HG03103 (cell line): ENCODE measurements at regions not wholly inside any gene's neighbourhood (a gene's known extent, or its start where the extent isn't known, plus 50 kb on each side); places are given as distances from the start of the nearest gene placed in this dataset.
"Not testable (repeated sequence)": the region's sequence is repeated elsewhere in the genome, so short reads cannot be mapped to it uniquely, and the experiment has no call there.

Experiments
- ATAC-seq: cut with Tn5 transposase; IDR thresholded peaks from one replicate; pipeline ENCODE4 v1.9.1; 2021; ENCODE audit warnings: low read depth; ENCODE audit not compliant: unreplicated experiment

DNA sequence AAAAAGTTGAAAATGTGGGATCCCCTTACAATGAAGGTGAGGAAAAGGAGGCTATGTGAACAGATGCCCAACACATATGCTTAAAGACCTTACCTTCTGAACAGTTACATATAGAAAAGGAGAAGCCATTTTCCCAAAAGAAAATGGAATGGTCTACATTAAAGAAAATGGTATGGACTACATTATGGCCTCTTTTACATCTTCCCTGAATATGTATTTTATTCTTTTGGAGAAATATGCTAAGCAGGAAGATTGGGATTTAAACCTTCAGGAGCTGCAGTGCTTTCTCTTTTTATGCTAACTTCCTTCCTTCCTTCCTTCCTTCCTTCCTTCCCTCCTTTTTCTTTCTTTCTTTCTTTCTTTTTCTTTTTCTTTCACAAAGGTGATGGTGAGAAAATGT, 155.4 kb downstream of the SEC23IP start:
- ATAC-seq, result no peak

DNA sequence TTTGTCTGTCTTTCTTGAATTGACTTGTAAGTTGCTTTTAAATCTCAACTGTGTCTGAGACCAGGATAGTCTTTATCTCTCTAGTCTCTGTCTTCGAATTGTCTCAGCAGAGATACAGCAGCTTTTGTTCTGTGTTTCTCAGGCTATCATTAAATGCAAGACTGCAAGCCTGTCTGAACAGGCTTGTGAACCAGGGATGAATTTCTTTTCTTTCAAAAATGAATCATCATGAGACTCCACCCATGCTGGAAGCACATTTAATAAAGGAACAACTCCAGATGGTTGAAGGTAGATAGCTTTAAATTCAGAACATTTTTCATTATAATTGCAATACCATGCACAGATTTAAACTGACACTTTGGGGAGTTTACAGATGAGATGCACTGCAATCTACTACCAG, 155.9 kb downstream of the SEC23IP start:
- ATAC-seq, result no peak

DNA sequence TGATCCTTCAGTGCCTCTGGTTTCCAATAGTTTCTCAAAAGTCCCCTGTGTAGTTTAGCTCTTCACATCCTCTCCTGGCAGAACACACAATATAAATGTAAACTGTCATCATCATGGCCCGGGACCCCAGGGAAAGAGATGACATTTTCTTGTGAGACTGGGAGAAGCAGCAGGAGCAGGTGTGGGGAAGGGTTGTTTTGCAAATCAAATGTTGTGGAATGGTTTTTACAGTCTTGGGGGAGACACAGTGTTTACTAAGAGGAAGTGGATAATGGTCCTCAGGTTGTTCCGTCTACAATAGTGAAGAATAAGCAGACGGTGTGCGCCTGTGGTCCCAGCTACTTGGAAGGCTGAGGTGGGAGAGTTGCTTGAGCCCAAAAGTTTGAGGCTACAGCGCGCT, 159.1 kb downstream of the SEC23IP start:
- ATAC-seq, result no peak

DNA sequence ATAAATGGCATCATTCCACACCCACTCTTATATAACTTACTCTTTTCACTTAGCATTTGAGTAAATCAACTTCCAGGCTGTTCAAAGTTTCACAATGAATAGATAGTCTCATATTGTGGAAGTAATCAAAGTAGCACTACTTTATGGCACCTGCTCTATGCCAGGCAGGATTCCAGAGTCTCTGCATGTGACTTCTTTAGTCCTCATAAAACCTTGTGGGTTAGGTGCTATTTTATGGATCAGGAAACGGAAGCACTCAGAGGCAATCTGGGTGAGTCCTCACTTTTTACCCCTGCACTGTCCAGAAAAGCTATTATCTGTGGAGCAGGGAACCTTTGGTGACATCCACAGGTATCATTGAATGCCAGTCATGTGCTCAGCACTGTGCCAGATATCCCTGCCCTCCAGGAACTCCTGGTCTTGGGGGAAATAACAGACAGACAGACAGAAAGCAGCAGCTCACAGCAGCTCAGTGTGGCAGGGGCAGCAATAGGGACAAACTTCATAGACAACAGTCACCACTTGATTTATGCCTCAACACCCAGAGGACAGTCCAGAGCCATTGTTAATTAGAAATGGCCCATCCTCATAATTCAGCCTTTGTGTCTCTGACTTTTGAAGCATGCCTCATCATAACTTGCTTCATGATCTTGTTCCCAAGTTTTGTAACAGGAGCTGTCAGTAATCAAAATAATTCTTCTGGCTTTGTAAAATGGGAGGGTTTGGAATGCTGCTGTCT, 160.6 kb downstream of the SEC23IP start:
- ATAC-seq, result no peak

DNA sequence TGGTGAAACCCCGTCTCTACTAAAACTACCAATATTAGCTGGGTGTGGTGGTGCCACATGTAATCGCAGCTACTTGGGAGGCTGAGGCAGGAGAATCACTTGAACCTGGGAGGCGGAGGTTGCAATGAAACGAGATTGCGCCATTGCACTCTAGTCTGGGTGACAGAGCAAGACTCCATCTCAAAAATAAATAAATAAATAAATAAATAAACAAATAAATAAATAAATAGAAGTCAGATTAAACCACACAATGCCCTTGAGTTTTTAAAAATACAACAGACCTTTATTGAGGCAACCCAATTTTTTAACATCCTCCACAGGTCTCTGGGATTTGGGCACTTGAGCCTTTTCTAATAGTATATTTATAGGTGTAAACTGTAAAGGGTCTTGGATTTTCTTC, 167.3 kb downstream of the SEC23IP start:
- ATAC-seq, result not testable (repeated sequence)

DNA sequence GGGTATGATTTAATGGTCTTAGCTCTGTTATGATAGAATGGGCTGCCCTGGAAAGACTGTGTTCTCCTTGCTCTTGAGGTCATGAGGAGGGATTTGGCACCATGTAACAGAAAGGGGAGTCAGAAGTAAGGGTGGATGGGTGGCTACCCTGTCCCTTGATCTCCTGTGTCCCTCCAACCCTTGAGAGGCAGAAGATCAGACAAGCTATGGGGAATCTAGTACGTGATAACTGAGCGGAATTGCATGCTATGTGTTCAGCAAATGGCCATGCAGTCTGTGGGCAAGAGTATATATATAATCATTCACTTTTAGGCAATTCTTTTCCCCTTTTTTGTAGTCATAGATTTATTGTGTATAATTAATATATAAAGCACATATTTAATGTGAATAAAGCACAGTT, 174.9 kb downstream of the SEC23IP start:
- ATAC-seq, result no peak

DNA sequence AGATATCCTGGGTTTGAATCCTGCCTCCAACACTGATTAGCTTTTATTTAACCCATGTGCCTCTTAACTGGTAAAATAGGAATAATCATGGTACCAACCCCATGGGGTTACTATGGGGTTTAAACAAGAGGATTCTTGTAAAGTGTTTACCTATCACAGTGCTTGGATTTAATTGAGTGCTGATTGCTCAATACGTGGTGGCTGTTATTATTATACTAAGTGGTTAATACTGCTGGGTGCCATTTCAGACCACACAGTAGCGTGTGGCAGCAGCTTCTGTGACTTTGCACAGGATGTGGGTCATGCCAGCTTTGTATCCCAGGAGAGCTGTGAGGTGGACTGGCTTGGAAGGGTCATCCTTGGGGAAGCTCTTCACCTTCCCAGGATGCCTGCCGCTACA, 177.2 kb downstream of the SEC23IP start:
- no peak for ATAC-seq

DNA sequence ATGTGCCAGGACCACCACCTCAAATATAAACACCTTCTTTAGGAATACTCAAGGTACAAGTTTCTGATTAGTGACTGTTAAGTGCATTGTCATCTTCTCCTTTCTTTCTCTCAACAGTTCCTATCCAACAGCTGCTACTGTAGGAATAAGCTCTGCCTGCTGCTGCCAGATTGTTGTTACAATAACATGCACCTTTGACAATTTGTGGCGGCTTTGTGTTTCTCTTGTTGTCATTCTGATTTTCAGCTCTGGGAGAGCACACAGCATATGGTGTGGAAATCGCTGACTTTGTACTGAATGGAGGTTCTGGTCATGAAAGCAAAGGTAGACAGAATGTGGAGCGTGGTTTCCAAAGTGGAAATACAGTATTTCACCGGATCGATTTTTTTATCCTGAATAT, 182.8 kb downstream of the SEC23IP start:
- ATAC-seq, result no peak

DNA sequence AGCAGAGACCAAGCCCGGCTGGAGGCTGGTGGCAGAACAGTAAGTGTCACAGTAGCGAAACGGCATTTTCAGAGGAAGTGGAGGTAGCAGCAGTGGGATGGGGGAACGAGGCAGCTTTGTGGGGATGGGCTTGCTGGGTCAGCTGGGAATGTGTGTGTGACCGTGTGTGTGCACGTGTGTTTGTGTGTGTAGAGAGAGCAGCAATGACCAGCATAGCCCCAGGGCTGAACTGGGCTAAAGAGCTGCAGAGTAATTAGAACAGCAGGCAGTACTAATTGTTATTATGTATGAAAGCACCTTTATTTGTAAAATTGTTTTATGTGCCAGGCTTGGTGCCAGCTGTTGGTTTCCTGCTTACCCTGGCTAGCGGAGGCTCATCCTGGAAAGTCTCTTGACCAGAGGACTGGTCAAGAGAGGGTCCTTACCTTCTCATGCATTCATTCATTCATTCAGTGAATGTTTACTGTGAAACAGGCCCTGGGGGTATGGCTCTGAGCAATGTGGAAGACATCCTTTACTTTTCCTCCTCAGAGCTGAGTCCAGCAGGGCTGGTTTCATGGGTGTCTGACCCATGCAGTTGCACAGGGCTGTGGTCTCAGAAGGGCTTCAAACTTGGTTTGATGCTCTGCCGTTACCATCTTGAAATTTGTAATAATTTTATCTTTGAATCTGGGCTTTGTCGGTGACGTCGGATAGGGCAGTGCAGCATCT, 184.6 kb downstream of the SEC23IP start:
- ATAC-seq, result no peak

DNA sequence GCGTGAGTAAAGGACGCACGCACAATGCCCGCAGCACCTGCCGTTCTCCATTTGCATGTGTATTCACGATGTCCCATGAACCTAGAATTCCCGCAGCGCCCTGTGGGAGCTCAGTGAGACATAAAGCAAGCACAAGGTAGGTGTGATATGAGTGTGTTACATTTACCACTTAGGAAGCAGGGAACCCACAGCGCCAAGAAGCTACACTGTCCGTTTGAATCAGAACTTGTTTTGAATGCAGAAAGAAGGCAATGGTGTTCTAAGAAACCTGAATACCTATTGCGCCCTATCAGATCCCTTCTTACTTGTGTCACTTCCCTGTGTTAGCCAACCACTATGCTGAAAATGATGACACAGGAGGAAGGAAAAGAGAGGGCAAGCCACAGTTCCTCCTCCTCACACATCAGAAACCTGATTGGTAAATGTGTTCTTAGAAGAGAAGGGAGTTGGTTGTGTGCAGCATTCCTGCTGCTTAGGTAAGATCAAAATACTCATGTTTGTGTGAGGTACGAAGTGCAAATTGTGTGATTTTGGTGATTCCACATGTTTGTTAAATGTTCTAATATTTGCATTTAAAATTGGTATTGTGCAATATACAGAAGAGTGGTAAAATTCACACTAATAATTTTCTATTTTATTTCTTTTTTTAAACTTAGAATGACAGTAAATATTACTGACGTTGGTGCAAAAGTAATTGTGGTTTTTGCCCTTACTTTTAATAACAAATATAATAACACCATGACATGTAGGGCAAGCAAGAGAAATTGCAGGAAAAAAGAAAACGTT, 185.4 kb downstream of the SEC23IP start:
- ATAC-seq, result no peak

DNA sequence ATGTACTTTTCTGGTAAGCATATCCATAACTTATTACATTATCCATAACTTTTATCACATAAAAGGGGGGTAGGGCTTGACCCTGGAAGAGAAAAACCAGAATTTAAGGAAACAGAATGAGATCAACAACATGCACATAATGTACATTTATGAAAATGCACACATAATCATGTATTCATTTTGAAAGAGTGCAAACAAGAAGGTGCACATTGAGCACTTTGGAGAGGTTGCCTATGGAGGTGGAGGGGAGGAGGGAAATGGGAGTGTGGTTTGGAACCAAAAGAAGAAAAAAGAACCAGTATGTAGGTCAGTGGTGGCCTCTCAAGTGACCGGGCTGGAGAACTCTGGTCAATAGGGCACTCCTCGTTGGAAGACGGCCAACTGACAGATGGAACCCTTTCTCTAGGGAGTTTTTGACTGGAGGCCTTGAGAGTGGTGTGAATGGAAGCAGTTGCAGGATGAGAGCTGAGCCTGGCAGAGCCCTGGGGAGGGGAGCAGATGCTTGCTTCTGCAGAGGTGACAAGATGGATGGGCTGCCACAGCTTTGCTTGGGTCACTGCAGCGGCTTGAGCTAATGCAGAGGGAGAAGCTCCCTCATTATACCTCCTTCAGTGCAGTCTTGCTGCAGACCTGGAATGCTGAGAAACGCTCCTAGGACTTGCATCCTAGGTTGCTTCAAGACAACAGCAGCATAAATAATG, 192.7 kb downstream of the SEC23IP start:
- no peak for ATAC-seq

DNA sequence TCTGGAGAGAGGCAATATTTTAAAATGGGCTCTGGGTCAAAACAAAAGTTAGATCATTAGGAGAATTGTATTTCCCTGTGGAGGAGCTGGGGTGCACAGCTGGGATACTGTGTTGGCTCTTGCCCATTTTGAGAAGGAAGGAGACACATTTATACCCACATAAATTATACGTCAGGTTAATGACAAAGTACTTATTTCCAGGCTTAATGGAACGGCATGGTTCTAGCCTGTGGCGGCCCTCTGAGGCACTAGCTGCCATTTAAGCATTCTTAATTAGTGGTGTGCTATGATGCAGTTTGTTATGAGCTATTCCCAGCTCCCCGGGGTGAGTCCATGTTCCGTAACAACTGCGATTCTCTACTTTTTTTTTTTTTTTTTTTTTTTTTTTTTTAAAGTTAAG, 193.5 kb downstream of the SEC23IP start:
- no peak for ATAC-seq

DNA sequence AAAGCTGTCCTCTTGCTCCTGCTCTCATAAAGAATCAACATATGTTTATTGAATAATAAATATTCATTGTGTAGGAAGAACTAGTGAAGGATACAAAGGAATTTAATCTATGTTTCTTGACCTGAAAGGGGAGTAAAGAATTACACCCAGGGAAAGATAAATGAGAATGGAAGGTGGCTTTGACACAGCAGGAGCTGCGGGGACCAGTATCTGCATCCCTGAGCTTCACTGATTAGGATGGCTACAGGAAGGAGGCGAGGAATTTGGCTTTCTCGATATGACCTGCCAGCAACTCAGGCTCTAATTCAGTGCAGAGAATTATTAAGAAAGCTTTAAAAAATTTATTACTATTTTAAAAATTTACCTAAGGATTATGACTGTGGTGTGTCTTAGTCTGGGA, 194.6 kb downstream of the SEC23IP start:
- no peak for ATAC-seq

DNA sequence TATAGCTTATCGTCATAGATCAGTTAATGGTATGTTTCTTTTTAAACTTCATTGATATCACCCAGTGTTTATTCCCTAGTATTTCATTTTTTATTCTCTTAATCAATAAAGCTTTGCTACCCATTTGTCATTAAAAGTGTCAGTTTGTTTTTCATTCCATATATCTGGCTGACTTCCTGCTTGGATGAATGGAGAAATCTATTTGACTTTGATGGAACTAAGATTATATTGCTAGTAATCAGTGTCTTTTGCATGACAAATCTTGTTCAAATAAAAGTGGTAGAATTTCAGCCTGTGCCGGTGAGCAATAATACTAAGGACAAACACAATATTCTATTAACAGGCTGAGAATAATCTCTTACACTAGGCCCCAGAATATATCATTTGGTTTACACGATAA, 203.3 kb downstream of the SEC23IP start:
- no peak for ATAC-seq

DNA sequence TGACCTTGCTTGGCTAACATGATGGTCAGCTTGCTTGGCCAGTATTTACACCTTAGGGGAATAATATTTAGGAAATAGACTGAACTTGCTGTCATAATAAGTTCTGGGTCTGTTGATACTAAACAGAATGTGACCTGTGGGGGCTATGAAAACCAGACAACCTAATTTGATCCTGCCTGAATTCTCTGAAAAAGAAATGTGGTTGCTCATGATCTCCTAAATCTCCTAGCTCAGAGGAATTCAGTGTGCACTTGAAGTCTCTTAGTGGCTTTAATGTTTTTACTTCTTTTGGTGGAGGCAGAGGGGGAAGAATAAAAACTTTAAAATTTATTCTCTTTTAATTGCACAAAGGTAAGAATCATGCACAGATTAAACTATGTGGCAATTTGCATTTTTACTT, 205.2 kb downstream of the SEC23IP start:
- ATAC-seq, result no peak

DNA sequence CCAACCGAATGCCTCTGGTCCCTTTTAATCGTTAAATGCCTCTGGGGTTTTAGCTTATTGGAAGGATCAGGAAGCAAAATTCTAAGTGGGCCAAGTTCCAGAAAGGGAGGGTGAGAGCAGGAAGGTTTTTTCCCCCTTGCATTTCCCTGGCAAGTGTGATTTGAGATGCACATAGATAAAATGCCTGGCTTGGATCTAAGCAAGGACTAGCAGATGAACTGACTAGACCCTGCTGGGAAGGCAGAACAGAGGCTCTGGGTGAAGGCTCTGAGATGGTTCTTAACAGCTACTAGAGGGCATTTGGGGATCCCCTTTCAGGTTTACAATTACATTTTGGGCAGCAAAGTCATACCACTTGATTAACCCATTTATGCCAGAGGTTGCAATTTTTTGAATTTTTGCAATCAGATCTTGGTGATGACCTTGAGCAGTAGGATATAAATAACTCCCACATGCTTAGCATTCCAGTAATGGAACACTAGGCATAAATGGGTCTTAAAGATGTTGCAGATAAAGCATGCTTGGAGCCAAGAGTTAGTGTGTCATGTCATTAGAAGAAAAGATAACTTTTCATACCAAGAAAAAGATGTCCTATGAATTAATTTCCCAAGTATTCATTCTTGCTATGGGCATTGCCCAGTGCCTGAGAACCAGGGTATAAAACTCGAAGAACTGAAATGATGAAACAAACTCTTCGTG, 205.9 kb downstream of the SEC23IP start:
- no peak for ATAC-seq

DNA sequence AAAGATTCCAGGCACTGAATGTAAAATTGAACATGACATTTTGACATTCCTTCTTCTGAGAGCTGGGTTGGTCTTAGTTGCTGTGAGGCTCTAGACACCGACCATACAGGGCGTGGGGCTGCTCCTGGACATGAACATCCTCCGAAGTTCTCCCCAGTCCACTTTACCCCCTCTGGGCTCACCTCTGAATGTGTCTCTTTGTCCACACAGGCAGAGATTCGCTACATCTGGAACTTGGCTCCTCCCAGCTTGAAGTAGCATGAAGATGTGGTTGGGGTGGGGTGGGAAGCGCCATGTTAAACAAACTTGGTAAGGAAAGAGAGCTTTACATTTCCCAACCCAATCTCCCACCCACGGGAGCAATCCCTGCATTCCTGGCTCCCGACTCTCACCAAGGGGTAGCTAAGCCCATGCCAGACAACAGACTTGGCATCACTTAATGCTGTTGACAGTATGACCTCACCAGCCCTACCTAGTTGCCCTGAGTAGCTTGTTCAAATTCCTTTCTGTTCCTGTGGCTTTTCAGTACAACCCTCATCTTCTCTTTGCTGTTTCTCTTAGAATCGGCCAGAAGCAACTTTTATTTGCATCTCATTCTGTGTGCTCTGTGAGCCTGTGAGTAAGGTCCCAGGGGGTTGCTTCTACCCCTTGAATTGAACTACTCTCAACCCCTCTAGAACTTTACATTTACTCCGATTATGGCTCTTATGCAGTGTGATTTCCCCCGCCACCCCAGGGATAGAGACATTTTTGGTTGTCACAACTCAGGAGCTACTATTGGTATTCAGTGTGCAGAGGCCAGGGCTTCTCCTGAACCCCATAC, 211.4 kb downstream of the SEC23IP start:
- ATAC-seq, result no peak

DNA sequence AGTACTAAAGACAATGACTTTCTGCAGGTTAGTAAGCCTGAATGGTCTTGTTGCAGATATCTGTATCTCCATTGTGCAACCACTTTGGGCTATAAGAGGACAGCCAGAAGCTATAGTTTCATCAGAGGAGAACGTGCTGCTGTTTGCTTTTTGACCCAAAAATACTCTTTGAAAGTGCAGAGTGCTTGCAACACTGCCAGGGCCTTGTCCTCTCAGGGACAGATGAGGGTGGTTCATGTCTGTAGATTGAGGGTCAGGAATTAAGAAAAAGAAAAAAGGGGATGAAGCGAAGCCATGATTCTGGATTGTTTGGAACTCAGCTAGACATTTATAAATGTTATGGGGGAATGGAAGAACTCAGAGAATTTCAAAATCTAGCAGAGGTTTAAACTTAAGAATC, 212.5 kb downstream of the SEC23IP start:
- no peak for ATAC-seq

DNA sequence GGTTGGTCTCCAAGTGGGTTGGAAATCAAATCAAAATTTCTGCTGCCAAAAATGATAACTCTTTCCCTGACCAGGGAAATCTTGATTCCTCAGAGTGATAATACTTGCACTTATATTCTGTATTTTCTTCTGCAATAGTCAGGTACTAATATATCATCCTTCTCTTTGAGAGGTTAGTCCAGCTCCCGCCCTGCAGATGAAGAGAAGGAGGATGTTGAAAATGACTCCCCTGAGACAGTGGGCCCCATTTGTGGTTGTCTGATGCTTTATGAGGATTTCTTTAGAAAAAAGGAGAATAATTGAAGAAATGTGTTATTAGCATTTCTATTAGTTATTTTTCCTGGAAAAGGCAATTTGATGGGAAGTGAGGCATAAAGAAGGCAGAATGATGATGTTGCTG, 213.0 kb downstream of the SEC23IP start:
- no peak for ATAC-seq

DNA sequence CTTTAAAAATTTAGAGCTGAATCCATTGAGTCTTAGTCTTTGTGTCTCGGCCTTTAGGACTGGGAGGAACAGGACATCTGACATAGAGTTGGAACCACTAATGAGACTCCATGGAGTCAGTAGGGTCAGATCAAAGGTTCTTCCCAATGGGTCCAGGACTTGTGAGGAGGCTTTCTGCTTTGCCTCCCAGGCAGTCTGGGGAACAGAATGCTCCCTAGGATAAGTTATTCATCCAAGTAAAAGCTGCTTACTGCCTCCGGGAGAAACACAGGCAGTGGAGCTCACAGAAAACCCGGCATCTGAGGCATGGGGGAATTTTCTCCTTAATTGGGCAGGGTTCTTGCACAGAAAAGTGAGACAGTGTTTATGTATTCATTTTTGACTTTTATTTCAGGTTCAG, 216.4 kb downstream of the SEC23IP start:
- ATAC-seq, result no peak
